Fibroblast of pulmonary artery (primary cell): ENCODE measurements at regions not wholly inside any gene's neighbourhood (a gene's known extent, or its start where the extent isn't known, plus 50 kb on each side); places are given as distances from the start of the nearest gene placed in this dataset.
A peak's percentile ranks its signal among the peaks of the same experiment; 100 is the strongest.
"Not testable (repeated sequence)": the region's sequence is repeated elsewhere in the genome, so short reads cannot be mapped to it uniquely, and the experiment has no call there.

Source experiments
- DNase-seq: peaks from one replicate; pipeline ENCODE4 v3.0.0-alpha.2; 2010; ENCODE audit warnings: low read depth
- H3K4me3 ChIP-seq: replicated peaks from 2 replicates; pipeline ENCODE4 v1.5.1; 2011; ENCODE audit warnings: low read depth, mild to moderate bottlenecking, control low read depth, low read length, moderate library complexity
- TF ChIP-seq, protein P1 (sequence below): IDR thresholded peaks from 2 replicates; pipeline ENCODE4 v1.5.1; 2011; ENCODE audit warnings: mild to moderate bottlenecking, control low read depth, low read length, inconsistent platforms; ENCODE audit errors: missing control alignments

DNA sequence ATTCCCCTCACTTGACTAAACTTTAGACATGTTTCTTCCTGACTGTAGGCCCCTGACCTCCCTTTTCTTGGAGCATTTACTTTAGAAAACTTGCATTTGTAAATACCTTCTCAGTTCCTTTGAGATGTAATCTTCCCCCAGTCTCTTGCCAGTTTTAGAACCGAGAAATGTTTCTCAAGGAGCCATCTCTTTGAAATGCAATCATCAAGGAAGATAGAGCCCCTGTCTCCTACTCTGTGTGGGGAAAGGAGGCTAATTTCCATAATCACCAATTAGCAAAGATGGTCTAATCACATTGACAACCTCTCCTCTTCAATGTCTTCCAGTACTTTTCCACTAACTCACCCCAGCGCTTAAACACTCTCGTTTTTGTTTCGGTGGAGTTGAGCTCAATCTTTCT is 70.0 kb upstream of the SMIM30 start:
- H3K4me3 ChIP-seq = no peak overlapping the region
- TF ChIP-seq, protein P1, sequence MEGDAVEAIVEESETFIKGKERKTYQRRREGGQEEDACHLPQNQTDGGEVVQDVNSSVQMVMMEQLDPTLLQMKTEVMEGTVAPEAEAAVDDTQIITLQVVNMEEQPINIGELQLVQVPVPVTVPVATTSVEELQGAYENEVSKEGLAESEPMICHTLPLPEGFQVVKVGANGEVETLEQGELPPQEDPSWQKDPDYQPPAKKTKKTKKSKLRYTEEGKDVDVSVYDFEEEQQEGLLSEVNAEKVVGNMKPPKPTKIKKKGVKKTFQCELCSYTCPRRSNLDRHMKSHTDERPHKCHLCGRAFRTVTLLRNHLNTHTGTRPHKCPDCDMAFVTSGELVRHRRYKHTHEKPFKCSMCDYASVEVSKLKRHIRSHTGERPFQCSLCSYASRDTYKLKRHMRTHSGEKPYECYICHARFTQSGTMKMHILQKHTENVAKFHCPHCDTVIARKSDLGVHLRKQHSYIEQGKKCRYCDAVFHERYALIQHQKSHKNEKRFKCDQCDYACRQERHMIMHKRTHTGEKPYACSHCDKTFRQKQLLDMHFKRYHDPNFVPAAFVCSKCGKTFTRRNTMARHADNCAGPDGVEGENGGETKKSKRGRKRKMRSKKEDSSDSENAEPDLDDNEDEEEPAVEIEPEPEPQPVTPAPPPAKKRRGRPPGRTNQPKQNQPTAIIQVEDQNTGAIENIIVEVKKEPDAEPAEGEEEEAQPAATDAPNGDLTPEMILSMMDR = no peak
- no peak for DNase-seq

DNA sequence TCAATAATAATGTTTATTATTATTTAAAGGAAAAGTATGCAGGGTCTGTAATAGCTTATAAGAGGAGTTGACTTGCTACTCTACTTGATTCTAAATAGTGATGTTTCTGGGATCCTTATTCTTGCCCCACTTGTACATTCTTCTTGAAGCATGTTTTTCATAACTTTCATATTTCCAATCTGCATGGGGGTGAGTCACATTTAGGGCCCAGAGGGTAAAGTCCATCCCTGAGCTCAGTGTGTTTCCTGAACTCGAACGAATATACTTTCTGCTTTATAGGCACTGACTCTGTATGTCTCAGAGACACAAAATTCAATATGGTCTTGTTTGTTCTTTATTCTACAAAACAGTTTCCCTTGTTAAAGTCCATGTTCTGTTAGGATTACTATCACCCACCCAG is 61.0 kb upstream of the SMIM30 start:
- TF ChIP-seq, protein P1 = no peak
- DNase-seq = no peak
- H3K4me3 ChIP-seq = no peak overlapping the region

DNA sequence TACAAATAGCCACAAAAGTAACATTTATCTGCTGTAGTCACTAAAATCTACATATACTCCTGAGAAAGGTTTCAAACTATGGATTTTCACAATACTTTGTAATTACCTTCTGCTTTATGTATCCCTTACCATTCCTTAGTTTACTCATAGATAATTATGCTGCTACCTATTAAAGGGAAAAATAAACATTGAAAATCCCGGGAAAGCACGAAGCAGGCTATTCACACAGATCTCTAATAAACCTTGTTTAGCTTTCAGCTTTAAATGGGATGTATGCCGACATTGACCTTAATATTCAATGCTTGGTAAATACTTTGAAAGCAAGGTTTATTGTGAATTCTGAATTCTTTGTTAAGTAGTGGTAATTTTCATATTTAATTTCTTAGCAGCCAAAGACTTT is 58.5 kb upstream of the SMIM30 start:
- no peak for DNase-seq
- no peak overlapping the region for H3K4me3 ChIP-seq
- TF ChIP-seq, protein P1 = no peak

DNA sequence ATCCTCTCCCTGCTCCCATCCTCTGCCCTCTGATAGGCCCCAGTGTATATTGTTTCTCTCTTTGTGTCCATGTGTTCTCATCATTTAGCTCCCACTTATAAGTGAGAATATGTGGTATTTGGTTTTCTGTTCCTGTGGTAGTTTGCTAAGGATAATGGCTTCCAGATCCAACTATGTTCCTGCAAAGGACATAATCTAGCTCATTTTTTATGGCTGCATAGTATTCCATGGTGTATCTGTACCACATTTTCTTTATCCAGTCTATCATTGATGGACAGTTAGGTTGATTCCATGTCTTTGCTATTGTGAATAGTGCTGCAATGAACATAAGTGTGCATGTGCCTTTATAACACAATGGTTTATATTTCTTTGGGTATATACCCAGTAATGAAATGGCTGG is 57.8 kb upstream of the SMIM30 start:
- DNase-seq, H3K4me3 ChIP-seq: not testable (repeated sequence)

DNA sequence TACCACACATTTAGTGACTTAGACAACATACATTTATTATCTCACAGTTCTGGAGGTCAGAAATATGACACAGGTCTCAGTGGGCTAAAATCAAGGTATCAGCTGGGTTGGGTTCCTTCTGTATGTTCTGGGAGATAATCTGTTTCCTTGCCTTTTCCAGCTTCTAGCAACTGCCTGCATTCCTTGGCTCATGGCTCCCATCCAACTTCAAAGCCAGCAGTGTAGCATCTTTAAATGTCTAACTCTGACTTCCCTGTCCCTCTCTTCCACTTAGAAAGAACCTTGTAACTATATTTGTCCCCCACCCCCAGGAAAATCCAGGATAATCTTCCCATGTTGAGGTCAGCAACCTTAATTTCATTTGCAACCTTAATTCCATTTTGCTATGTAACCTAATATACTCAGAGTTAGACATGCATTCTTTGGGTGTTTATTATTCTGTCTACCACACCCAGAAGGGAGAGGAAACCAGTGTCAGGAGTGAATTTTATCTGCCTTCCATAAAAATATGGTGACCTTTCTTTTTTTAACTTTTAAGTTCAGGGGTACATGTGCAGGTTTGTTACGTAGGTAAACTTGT is 57.3 kb upstream of the SMIM30 start:
- TF ChIP-seq, protein P1 = no peak
- DNase-seq = peak; percentile 3
- no peak overlapping the region for H3K4me3 ChIP-seq

DNA sequence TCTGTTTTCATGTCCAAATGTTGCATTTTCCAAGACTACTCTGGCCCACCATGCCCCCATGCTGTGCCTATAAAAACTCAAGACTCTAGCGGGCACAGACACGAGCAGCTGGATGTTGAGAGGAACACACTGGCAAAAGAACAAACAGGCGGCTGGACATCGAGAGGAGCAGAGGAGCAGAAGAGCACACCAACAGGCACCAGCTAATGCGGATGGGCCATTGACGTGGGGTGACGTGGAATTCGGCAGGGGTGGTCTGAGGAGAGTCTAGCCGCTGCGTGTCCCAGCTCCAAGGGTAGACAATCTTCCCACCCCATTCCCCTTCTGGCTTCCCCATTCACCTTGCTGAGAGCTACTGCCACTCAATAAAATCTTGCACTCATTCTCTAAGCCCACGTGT is 54.4 kb upstream of the SMIM30 start:
- TF ChIP-seq, protein P1 = no peak
- H3K4me3 ChIP-seq = no peak overlapping the region
- DNase-seq = no peak

DNA sequence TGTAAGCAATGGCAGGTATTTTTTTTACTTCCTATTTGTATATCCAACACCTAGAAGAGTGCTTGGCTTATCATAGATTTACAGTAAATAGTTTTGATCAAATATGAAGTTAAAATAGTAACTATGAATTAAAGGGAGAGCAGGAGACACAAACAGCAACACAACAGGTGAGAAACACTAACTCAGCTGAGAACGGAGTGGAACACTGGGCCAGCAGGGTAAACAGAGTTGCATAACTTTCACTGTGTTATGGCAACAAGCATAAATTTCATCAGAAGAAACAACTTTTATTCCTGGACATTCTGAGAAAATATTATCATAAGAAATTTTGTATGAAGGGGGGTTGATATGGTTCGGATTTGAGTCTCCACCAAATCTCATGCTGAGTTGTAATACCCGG is 52.2 kb upstream of the SMIM30 start:
- DNase-seq = no peak
- TF ChIP-seq, protein P1 = no peak
- H3K4me3 ChIP-seq = no peak overlapping the region
